ENCODE measurements at regions not wholly inside any gene's neighbourhood (a gene's known extent, or its start where the extent isn't known, plus 50 kb on each side); places are given as distances from the start of the nearest gene placed in this dataset.

DNA sequence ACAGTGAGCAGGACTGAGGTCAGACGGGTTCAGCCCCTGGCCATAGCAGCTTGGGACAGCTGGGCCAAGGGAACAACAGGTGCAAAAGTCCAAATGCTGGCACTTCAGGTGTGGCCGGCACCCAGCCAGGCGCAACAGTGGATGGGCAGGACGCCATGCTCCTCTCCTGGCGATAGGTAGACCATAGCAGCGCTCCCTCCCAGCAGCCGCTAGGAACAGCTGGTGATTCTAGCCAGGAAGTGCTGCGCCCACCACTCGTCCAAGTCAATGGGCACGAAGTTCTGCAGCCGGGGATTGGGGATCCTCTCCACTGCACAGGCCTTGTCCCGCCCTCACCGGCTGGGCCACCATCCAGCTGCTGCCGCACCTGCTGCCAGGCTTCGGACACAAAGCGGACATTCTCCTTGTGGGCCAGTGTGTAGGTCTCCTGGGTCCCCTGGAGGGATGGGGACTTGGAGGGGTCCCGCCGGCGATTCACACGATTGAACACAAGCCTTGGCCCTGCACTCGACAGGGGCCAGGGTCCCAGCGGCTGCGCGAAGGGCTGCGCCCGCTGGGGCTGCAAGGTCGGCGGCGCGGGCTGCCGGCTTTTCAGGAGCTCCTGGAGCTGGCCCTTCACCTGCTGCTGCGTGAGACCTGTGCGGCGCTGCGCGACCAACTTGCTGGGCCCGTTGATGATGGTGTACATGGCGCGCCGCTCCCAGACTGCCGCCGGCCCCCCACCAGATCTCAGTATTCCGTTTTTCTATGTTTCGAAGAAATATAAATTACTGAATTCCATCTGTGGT lies 227.5 kb upstream of the STK26 start:
- TF ChIP-seq, protein P1, sequence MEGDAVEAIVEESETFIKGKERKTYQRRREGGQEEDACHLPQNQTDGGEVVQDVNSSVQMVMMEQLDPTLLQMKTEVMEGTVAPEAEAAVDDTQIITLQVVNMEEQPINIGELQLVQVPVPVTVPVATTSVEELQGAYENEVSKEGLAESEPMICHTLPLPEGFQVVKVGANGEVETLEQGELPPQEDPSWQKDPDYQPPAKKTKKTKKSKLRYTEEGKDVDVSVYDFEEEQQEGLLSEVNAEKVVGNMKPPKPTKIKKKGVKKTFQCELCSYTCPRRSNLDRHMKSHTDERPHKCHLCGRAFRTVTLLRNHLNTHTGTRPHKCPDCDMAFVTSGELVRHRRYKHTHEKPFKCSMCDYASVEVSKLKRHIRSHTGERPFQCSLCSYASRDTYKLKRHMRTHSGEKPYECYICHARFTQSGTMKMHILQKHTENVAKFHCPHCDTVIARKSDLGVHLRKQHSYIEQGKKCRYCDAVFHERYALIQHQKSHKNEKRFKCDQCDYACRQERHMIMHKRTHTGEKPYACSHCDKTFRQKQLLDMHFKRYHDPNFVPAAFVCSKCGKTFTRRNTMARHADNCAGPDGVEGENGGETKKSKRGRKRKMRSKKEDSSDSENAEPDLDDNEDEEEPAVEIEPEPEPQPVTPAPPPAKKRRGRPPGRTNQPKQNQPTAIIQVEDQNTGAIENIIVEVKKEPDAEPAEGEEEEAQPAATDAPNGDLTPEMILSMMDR (IDR thresholded peaks at IDR 0.05; ENCODE audit: control extremely low read depth, extremely low read depth, low read depth, missing control alignments) = no peak
- ChIA-PET CTCF (no interaction called here), POLR2A (no interaction called here)
- no peak for DNase-seq (ENCODE audit: extremely low spot score)

DNA sequence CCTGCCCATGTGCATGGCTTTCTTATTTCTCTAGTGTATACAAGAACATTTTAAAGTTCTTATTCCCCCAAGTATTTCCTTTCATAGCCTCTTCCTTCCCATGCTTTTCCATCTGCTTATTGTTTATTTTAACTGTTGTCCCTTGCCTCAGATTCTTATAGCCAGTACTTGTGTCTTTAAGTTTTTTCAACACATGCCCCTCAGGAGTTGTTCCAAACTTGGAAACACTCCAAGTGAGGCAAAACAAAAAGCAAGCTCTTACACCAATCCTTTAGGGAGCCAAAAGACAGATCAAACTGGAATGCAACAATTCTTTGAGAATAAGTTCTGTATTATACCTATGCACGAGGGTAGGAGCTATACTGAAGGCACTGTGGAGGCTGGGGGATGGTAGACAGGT lies 222.0 kb upstream of the STK26 start:
- CTCF ChIA-PET = no interaction called here
- TF ChIP-seq, protein P1 (IDR thresholded peaks at IDR 0.05; ENCODE audit: control extremely low read depth, extremely low read depth, low read depth, missing control alignments) = no peak
- POLR2A ChIA-PET = no interaction called here
- no peak for DNase-seq (ENCODE audit: extremely low spot score)

DNA sequence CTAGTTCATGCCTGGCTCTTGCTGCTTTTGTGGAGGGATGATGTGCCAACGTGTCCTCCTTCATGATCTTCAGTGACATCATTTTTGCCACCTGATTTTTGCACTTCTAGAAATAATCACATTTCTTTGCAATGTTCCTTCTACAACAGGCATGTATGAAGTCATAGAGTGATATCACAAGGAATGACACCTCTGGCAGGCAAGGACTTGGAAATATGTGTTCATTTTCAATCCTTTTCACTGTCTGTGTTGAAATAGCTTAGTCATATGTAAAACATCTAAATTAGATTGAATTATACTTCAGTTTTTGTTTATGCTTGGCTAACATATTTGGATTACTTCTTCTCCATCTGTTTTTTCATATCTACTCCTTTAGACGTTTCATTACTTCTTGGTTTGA lies 221.2 kb upstream of the STK26 start:
- ChIA-PET POLR2A (no interaction called here), CTCF (no interaction called here)
- TF ChIP-seq, protein P1 (IDR thresholded peaks at IDR 0.05; ENCODE audit: control extremely low read depth, extremely low read depth, low read depth, missing control alignments) = no peak
- DNase-seq (ENCODE audit: extremely low spot score) = no peak

DNA sequence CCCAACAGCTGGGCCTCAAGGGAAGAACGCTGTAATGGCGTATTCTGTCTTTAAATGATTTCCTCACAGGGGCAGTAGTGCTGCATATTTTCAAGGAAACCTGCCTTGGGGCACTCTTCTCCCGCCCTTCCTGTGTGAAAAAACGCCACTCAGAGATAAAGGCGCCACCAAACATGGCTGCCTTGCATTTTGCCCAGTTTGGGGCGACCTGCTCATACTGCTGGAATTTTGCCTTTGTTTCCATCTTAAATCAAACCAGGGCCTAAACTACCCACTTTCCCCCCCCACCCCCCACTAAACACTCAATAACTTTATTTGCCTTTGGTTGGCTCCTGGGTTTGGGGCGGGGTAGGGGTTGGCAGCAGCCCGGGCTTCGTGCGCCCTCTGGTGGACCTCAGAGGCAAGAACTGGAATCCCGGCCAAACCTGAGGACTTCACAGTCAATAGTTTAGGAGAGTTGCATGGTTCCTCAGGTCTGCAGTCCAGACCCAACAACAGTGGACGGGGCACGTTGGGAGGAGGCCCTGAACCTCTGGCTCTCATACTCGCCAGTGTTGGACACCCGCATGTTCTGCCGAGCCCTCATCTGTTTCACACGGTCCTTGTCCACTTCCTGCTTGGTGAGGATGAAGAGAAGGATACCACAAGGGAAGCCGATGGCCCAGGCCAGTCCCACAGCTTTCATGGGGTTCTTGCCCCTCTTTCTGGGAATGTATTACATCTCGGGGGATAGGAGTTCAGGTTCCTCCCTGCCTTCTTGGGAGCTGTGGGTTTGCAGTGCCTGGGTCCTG lies 220.1 kb upstream of the STK26 start:
- TF ChIP-seq, protein P1 (IDR thresholded peaks at IDR 0.05; ENCODE audit: control extremely low read depth, extremely low read depth, low read depth, missing control alignments) = peak; percentile 18
- DNase-seq (ENCODE audit: extremely low spot score) = peak; percentile 49
- ChIA-PET POLR2A (no interaction called here), CTCF (no interaction called here)

DNA sequence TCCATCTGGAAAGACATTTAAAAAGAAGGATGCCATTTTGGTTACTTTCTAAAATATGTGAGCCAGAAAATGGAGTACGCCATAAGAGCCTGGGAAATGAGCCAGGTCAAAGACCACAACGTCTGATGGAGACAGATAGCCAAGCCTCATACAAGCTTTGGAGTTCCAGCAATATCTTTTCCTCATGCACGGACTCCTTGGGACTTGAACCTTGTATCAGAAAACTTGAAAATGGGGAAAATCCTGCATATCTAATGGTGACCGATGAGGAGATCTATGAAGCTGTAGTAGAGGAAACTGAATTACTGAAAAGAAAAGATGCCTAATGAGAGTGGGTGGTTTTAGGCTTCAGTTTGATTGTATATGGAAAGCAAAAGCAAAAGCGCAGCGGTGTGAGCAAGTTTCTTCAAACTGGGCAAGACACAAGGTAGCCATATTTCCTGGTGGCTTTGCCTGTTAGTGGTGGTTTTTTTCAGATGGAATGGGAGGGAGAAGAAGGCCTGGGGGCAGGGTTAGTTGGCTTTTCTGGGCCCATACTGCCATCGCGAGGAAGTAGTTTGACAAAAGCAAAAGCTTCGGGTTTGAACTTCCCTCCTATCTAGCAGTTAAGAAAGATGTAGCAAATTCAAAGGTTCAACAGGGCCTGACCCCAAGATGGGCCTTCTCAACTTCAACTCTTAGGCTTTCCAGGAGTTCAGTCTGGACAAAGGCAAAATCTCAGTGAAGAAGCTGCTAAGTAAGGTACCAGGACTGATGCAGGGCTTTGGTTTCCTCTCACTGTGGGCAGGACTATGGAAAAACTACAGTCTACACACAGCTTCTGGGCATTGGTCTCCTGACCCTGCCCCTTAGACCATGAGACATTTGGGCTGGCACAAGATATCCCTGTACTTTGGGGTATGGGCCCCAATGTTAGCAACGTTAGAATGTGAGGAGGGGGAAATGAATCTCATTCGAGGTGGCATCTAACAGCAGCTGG lies 210.0 kb upstream of the STK26 start:
- CTCF ChIA-PET = interaction anchor here (1.3 to 2.2 kb wide), 2 partner anchors 11 to 15 kb away, joined by 3 to 6 read pairs; no protein-coding TSS in a partner anchor
- TF ChIP-seq, protein P1 (IDR thresholded peaks at IDR 0.05; ENCODE audit: control extremely low read depth, extremely low read depth, low read depth, missing control alignments) = peak; percentile 21
- POLR2A ChIA-PET = no interaction called here
- peak; percentile 70 for DNase-seq (ENCODE audit: extremely low spot score)
